ENCODE measurements at regions not wholly inside any gene's neighbourhood (a gene's known extent, or its start where the extent isn't known, plus 50 kb on each side); places are given as distances from the start of the nearest gene placed in this dataset.

DNA sequence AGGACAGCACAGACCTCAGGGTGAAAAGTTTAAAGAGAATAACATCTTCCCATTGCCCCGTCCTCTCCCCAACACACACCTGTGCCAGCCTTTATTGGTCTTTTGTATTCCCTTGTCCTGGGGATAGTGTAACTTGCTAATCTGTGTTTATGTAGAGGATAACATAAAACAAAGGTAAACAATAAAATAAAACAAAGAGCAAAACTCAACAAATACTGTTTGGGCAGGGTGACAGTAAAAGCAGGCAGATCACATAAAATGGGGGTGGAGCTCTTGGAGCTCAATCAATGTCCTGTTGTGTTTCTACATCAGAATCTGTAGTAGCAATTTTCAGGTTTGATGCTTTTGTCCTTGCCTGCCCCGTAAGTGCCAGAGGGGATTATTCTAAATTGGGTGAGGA is 1939.7 kb downstream of the TP53TG3F start:
- Histone ChIP-seq H3K27ac (no peak overlapping the region), H3K4me1 (replicated peaks in 1 of 2) (no peaks in the 10 kb centered on the region), H3K4me3 (no peak overlapping the region), H3K27me3 (no peaks in the 10 kb centered on the region), H3K36me3 (replicated peaks in 1 of 2) (no peaks in the 10 kb centered on the region), H3K9me3 (replicated peaks in 1 of 3) (no peaks in the 10 kb centered on the region)
- TF ChIP-seq, protein P1, sequence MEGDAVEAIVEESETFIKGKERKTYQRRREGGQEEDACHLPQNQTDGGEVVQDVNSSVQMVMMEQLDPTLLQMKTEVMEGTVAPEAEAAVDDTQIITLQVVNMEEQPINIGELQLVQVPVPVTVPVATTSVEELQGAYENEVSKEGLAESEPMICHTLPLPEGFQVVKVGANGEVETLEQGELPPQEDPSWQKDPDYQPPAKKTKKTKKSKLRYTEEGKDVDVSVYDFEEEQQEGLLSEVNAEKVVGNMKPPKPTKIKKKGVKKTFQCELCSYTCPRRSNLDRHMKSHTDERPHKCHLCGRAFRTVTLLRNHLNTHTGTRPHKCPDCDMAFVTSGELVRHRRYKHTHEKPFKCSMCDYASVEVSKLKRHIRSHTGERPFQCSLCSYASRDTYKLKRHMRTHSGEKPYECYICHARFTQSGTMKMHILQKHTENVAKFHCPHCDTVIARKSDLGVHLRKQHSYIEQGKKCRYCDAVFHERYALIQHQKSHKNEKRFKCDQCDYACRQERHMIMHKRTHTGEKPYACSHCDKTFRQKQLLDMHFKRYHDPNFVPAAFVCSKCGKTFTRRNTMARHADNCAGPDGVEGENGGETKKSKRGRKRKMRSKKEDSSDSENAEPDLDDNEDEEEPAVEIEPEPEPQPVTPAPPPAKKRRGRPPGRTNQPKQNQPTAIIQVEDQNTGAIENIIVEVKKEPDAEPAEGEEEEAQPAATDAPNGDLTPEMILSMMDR (IDR thresholded peaks at IDR 0.05): no peak
- TF ChIP-seq POLR2A (IDR thresholded peaks at IDR 0.05): no peak
- intact Hi-C loops (cut with DNase I): no loop called here
- DNase-seq: no peak
- 56 to 70% (median 58%) methylated on average over 2 of the region's 2 CpGs for WGBS, 4 donors

DNA sequence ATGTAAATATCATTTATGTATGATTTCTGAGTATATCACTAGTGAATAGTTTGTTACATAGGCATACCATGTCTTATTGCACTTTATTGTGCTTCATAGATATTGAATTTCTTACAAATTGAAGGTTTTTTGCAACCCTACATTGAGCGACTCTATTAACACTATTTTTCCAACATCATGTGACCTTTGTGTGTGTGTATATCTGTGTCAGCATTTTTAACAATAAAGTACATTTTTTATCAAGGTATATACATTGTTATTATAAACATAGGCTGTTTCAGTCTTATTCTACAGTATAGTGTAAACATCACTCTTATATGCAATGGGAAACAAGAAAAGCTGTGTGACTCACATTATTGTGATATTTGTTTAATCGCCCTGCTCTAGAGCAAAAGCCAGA is 1944.9 kb downstream of the TP53TG3F start:
- Histone ChIP-seq H3K36me3 (replicated peaks in 1 of 2) (no peaks in the 10 kb centered on the region), H3K4me3 (no peak overlapping the region), H3K4me1 (replicated peaks in 1 of 2) (no peaks in the 10 kb centered on the region), H3K27me3 (no peaks in the 10 kb centered on the region), H3K9me3 (replicated peaks in 1 of 3) (no peaks in the 10 kb centered on the region), H3K27ac (no peak overlapping the region)
- WGBS, 4 donors: 45 to 56% (median 50%) methylated on average over 2 of the region's 2 CpGs
- no peak for DNase-seq
- intact Hi-C loops (cut with DNase I): no loop called here
- TF ChIP-seq POLR2A (IDR thresholded peaks at IDR 0.05): no peak
- TF ChIP-seq, protein P1 (IDR thresholded peaks at IDR 0.05): no peak

DNA sequence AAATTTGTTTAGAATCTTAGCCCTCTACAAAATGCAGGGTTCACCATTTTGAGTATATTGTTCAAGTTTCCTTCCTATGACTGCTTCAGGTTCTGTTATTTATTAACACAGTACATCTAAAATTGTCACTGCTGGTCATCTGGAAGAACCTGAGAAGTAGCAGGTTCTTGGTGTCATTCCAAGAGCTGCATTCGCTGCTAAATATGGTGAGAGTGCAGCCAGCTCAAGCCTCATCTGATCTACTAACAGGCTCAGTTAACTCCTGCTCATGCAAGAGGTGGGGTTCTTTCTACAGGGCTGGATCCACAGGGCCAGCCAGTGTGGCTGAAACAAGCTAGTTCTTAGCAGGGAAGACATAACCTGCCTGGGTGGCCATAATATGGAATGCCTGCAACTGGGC is 1946.1 kb downstream of the TP53TG3F start:
- TF ChIP-seq, protein P1 (IDR thresholded peaks at IDR 0.05): no peak
- no peak for TF ChIP-seq POLR2A (IDR thresholded peaks at IDR 0.05)
- no peaks in the 10 kb centered on the region for H3K4me1 ChIP-seq (replicated peaks in 1 of 2)
- H3K27me3 ChIP-seq: no peaks in the 10 kb centered on the region
- no peak overlapping the region for H3K4me3 ChIP-seq
- intact Hi-C loops (cut with DNase I): no loop called here
- WGBS, 4 donors: 11 to 42% (median 33%) methylated on average over 1 of the region's 1 CpG
- H3K27ac ChIP-seq: no peak overlapping the region
- no peaks in the 10 kb centered on the region for H3K9me3 ChIP-seq (replicated peaks in 1 of 3)
- DNase-seq: peak in 1 of 7 donors; percentile 72
- no peaks in the 10 kb centered on the region for H3K36me3 ChIP-seq (replicated peaks in 1 of 2)

DNA sequence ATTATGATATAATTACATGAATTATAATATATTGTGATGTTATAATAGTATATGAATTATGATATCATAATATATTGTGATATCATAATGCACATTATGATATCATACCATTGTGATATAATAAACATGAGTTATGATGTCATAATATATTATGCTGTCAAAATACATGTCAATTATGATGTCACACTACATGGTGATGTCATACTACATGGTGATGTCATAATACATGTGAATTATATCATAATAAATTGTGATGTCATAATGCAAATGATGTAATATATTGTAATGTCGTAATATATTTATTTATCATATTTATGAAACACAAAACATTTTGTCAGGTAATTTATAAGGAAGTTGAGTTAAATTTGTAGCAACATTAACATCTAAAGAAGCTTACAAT is 1950.1 kb downstream of the TP53TG3F start:
- DNase-seq: no peak
- Histone ChIP-seq H3K27ac (no peak overlapping the region), H3K4me1 (replicated peaks in 1 of 2) (no peaks in the 10 kb centered on the region), H3K36me3 (replicated peaks in 1 of 2) (no peaks in the 10 kb centered on the region), H3K4me3 (no peak overlapping the region), H3K9me3 (replicated peaks in 1 of 3) (peaks cover 0 to 8% (median 0%) of the 10 kb centered on the region in 3 donors), H3K27me3 (no peaks in the 10 kb centered on the region)
- intact Hi-C loops (cut with DNase I): no loop called here
- TF ChIP-seq, protein P1 (IDR thresholded peaks at IDR 0.05): no peak
- no peak for TF ChIP-seq POLR2A (IDR thresholded peaks at IDR 0.05)
- 53 to 72% (median 62%) methylated on average over 1 of the region's 1 CpG for WGBS, 4 donors

Measured in adrenal gland (tissue), 9 donors.